CD14-positive monocyte (primary cell): ENCODE measurements at regions not wholly inside any gene's neighbourhood (a gene's known extent, or its start where the extent isn't known, plus 50 kb on each side); places are given as distances from the start of the nearest gene placed in this dataset.

Experiments
- DNase-seq, 3 donors: peaks; one replicate each; pipeline ENCODE4 v3.0.0-alpha.2; 2011 to 2022
- H2AFZ ChIP-seq: 2 replicates; pipeline ENCODE4 v1.6.0; 2012; ENCODE audit warnings: mild to moderate bottlenecking, low read depth, low read length, inconsistent platforms; ENCODE audit not compliant: insufficient read depth, poor library complexity, severe bottlenecking
- H3K27ac ChIP-seq, 2 donors: 1 replicate in 1 of 2; 2 replicates in 1 of 2; pipeline ENCODE4 v1.5.1; 2012 to 2013; ENCODE audit warnings: low read length in 2 of 2, control low read depth in 1 of 2, inconsistent platforms in 1 of 2, low read depth in 1 of 2, mild to moderate bottlenecking in 1 of 2
- H3K27me3 ChIP-seq, 2 donors: one replicate each; pipeline versions ENCODE4 v1.6.0 to v1.6.1; 2011 to 2013; ENCODE audit warnings: low read length in 2 of 2; ENCODE audit not compliant: control insufficient read depth in 2 of 2, insufficient read depth in 2 of 2
- H3K36me3 ChIP-seq, 2 donors: replicated peaks in 1 of 2; 1 replicate in 1 of 2; 2 replicates in 1 of 2; pipeline versions ENCODE4 v1.5.1 to v1.6.1; 2012 to 2013; ENCODE audit warnings: low read length in 2 of 2, control low read depth in 1 of 2, inconsistent platforms in 1 of 2, mild to moderate bottlenecking in 1 of 2; ENCODE audit not compliant: insufficient read depth in 2 of 2, control insufficient read depth in 1 of 2
- H3K4me1 ChIP-seq, 2 donors: 1 replicate in 1 of 2; 2 replicates in 1 of 2; pipeline versions ENCODE4 v1.5.1 to v1.6.1; 2012 to 2013; ENCODE audit warnings: low read length in 2 of 2, control low read depth in 1 of 2, inconsistent platforms in 1 of 2, mild to moderate bottlenecking in 1 of 2, moderate library complexity in 1 of 2; ENCODE audit not compliant: insufficient read depth in 2 of 2, control insufficient read depth in 1 of 2
- H3K4me2 ChIP-seq: replicated peaks from 2 replicates; pipeline ENCODE3; 2012; ENCODE audit warnings: low read length, moderate library complexity, mild to moderate bottlenecking; ENCODE audit not compliant: poor library complexity, severe bottlenecking; ENCODE audit errors: extremely low read depth
- H3K4me3 ChIP-seq, 3 experiments: fragments of 200-600 bp in 1 of 3; sonication (generic) in 1 of 3; replicated peaks in 1 of 3; 1 replicate in 2 of 3; 2 replicates in 1 of 3; pipeline ENCODE4 v1.5.1; 2011 to 2013; ENCODE audit warnings: low read length in 3 of 3, mild to moderate bottlenecking in 3 of 3, control low read depth in 2 of 3, low read depth in 2 of 3, inconsistent platforms in 1 of 3, moderate library complexity in 1 of 3
- H3K79me2 ChIP-seq: 2 replicates; pipeline ENCODE4 v1.6.0; 2012; ENCODE audit warnings: mild to moderate bottlenecking, control low read depth, inconsistent platforms, low read length, moderate library complexity; ENCODE audit not compliant: insufficient read depth
- H3K9ac ChIP-seq: 2 replicates; pipeline ENCODE4 v1.6.0; 2017; ENCODE audit warnings: low read length, mild to moderate bottlenecking; ENCODE audit not compliant: insufficient read depth, poor library complexity, severe bottlenecking
- H3K9me3 ChIP-seq, 2 donors: replicated peaks in 1 of 2; 1 replicate in 1 of 2; 2 replicates in 1 of 2; pipeline versions ENCODE4 v1.5.1 to v1.6.1; 2012 to 2013; ENCODE audit warnings: low read length in 2 of 2, control low read depth in 1 of 2; ENCODE audit not compliant: control insufficient read depth in 1 of 2, insufficient read depth in 1 of 2
- H4K20me1 ChIP-seq: 2 replicates; pipeline ENCODE4 v1.6.0; 2012; ENCODE audit warnings: mild to moderate bottlenecking, low read length, control low read depth, moderate library complexity; ENCODE audit not compliant: insufficient read depth
- H3K27ac Mint-ChIP-seq, 7 donors: one replicate each; pipeline ENCODE4 v1.8.0; 2020; ENCODE audit warnings: mild to moderate bottlenecking in 7 of 7, mixed read lengths in 7 of 7, moderate library complexity in 6 of 7, inconsistent platforms in 2 of 7
- H3K27me3 Mint-ChIP-seq, 3 donors: one replicate each; pipeline ENCODE4 v1.8.0; 2021 to 2022; ENCODE audit warnings: low read depth in 3 of 3, mild to moderate bottlenecking in 3 of 3, mixed read lengths in 3 of 3, moderate library complexity in 3 of 3, inconsistent platforms in 1 of 3
- H3K36me3 Mint-ChIP-seq, 2 donors: one replicate each; pipeline ENCODE4 v1.8.0; 2020; ENCODE audit warnings: mixed read lengths in 2 of 2, inconsistent platforms in 1 of 2, mild to moderate bottlenecking in 1 of 2
- H3K4me1 Mint-ChIP-seq: one replicate; pipeline ENCODE4 v1.8.0; 2020; ENCODE audit warnings: mild to moderate bottlenecking, mixed read lengths
- H3K4me3 Mint-ChIP-seq, 2 donors: one replicate each; pipeline ENCODE4 v1.8.0; 2020; ENCODE audit warnings: mild to moderate bottlenecking in 2 of 2, mixed read lengths in 2 of 2, moderate library complexity in 1 of 2
- H3K9me3 Mint-ChIP-seq, 7 donors: one replicate each; pipeline ENCODE4 v1.8.0; 2020 to 2022; ENCODE audit warnings: mixed read lengths in 7 of 7, mild to moderate bottlenecking in 6 of 7, moderate library complexity in 6 of 7, inconsistent platforms in 2 of 7
- WGBS: methylation state at CpG from one replicate; pipeline ENCODE4 v1.1.5; 2013; ENCODE audit warnings: missing lambda C conversion rate; ENCODE audit not compliant: insufficient coverage; 5-methylcytosine and 5-hydroxymethylcytosine counted together
- intact Hi-C, 2 donors: fragments of 100-400 bp; cut with micrococcal nuclease; formaldehyde crosslinking; loops; one replicate each; pipeline versions ENCODE4 v1.15.0 to v1.15.1; 2023
- TF ChIP-seq, protein P1 (sequence below): fragments of 200-600 bp; IDR thresholded peaks from one replicate; pipeline ENCODE4 v1.8.0; 2022; ENCODE audit warnings: antibody characterized with exemption, mild to moderate bottlenecking

DNA sequence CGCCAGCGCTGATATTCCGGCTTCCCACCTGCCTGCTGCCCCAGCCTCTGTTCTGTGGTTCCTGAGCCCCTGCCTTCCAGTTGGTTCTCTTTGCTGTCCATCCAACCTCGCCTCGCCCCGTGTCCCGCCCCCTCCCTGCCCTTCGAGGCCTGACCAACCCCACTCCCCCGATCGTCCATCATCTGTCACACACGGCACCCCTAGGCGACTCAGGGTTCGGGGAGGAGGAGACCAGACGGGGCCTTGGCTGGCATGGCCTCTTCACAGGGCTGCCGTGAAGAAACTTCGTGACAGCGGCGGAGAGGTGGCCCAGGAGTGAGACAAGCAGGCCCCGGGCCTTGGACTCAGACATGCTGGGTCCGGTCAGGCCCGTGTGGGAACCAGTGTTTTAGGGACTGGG, 226.1 kb downstream of the QKI start:
- H3K9me3 ChIP-seq = peaks cover 0 to 6% of the 10 kb centered on the region in 2 donors

DNA sequence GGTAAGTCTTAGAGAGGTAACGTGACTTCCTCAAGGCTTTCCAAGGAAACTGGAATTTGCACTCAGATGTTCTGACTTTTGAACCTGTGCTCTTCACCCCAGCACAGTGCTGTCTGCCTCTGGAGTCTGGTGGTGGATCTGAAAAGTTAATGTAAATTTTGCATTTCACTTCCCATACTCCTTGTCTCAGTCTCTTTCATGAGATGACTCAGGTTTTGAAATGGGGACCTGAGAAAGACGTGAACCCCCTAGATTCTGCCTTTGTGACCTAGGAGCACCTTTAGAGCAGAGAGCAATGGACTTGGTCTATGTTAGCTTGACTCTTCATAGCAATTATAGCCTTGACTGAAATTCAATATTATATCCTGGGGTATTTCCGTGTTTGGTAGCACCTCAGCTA, 223.0 kb downstream of the QKI start:
- no CpG with 5 or more reads among the region's 3 CpGs for WGBS
- Histone ChIP-seq H3K27me3 (peaks cover 0 to 3% of the 10 kb centered on the region in 2 donors), H3K4me3 (no peak overlapping the region), H3K4me2 (no peak overlapping the region), H4K20me1 (no peaks in the 10 kb centered on the region), H3K4me1 (no peaks in the 10 kb centered on the region), H3K27ac (no peak overlapping the region), H2AFZ (no peak overlapping the region), H3K36me3 (no peaks in the 10 kb centered on the region), H3K9me3 (peaks cover 0 to 6% of the 10 kb centered on the region in 2 donors), H3K9ac (no peak overlapping the region), H3K79me2 (no peaks in the 10 kb centered on the region)
- peaks cover 8 to 26% (median 15%) of the 10 kb centered on the region in 3 donors for H3K27me3 Mint-ChIP-seq
- H3K27ac Mint-ChIP-seq = no peak overlapping the region
- TF ChIP-seq, protein P1, sequence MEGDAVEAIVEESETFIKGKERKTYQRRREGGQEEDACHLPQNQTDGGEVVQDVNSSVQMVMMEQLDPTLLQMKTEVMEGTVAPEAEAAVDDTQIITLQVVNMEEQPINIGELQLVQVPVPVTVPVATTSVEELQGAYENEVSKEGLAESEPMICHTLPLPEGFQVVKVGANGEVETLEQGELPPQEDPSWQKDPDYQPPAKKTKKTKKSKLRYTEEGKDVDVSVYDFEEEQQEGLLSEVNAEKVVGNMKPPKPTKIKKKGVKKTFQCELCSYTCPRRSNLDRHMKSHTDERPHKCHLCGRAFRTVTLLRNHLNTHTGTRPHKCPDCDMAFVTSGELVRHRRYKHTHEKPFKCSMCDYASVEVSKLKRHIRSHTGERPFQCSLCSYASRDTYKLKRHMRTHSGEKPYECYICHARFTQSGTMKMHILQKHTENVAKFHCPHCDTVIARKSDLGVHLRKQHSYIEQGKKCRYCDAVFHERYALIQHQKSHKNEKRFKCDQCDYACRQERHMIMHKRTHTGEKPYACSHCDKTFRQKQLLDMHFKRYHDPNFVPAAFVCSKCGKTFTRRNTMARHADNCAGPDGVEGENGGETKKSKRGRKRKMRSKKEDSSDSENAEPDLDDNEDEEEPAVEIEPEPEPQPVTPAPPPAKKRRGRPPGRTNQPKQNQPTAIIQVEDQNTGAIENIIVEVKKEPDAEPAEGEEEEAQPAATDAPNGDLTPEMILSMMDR = no peak
- H3K9me3 Mint-ChIP-seq = peaks cover 5 to 9% (median 9%) of the 10 kb centered on the region in 7 donors
- DNase-seq = no peak
- H3K4me1 Mint-ChIP-seq = no peaks in the 10 kb centered on the region
- H3K4me3 Mint-ChIP-seq = no peak overlapping the region
- intact Hi-C loops = no loop called here
- H3K36me3 Mint-ChIP-seq = no peaks in the 10 kb centered on the region

More for the DNA sequence above, 226.1 kb downstream of the QKI start:
- no peak overlapping the region for H3K4me3 ChIP-seq
- H2AFZ ChIP-seq = no peak overlapping the region
- TF ChIP-seq, protein P1 = no peak
- H3K4me1 Mint-ChIP-seq = no peaks in the 10 kb centered on the region
- H3K4me2 ChIP-seq = no peak overlapping the region
- WGBS = 96% methylated on average over 17 of the region's 21 CpGs
- no peak for DNase-seq
- no peaks in the 10 kb centered on the region for H4K20me1 ChIP-seq
- no peak overlapping the region for H3K4me3 Mint-ChIP-seq
- no peaks in the 10 kb centered on the region for H3K4me1 ChIP-seq
- no peaks in the 10 kb centered on the region for H3K27me3 ChIP-seq
- H3K27ac Mint-ChIP-seq = no peak overlapping the region
- H3K27me3 Mint-ChIP-seq = peaks cover 2 to 19% (median 6%) of the 10 kb centered on the region in 3 donors
- no peaks in the 10 kb centered on the region for H3K79me2 ChIP-seq
- H3K36me3 Mint-ChIP-seq = no peaks in the 10 kb centered on the region
- H3K9me3 Mint-ChIP-seq = peaks cover 4 to 11% (median 6%) of the 10 kb centered on the region in 7 donors
- no peaks in the 10 kb centered on the region for H3K36me3 ChIP-seq
- intact Hi-C loops = no loop called here
- H3K27ac ChIP-seq = no peak overlapping the region
- no peak overlapping the region for H3K9ac ChIP-seq
